Stimulated activated CD4-positive, alpha-beta T cell treated with anti-CD3 and anti-CD28 coated beads, TNF-alpha, amount 100 ng/mL, for 48 hours (primary cell): ENCODE measurements at regions not wholly inside any gene's neighbourhood (a gene's known extent, or its start where the extent isn't known, plus 50 kb on each side); places are given as distances from the start of the nearest gene placed in this dataset.
"Not testable (repeated sequence)": the region's sequence is repeated elsewhere in the genome, so short reads cannot be mapped to it uniquely, and the experiment has no call there.

Experiments used
- DNase-seq, 3 donors: peaks; one replicate each; pipeline ENCODE4 v3.0.0-alpha.2; 2020; ENCODE audit warnings: low read depth in 3 of 3

GRCh38 chr6:112511441-112511840 is 164.3 kb downstream of the RFPL4B start:
- DNase-seq, result no peak

- DNase-seq, result no peak
Measured at GRCh38 chr6:112513175-112513574, 166.0 kb downstream of the RFPL4B start.

- no peak for DNase-seq
Measured at GRCh38 chr6:112522587-112522986, 175.5 kb downstream of the RFPL4B start.

- no peak for DNase-seq
Measured at GRCh38 chr6:112524071-112524470, 176.9 kb downstream of the RFPL4B start.

- no peak for DNase-seq
Measured at GRCh38 chr6:112525749-112526148, 178.6 kb downstream of the RFPL4B start.

- no peak for DNase-seq
Measured at GRCh38 chr6:112526594-112526993, 179.5 kb downstream of the RFPL4B start.

- not testable (repeated sequence) for DNase-seq
Measured at GRCh38 chr6:112528306-112528705, 181.2 kb downstream of the RFPL4B start.

GRCh38 chr6:112535816-112536215 is 188.7 kb downstream of the RFPL4B start:
- DNase-seq, result no peak

GRCh38 chr6:112539355-112539754 is 192.2 kb downstream of the RFPL4B start:
- DNase-seq, result no peak

GRCh38 chr6:112541847-112542246 is 194.7 kb downstream of the RFPL4B start:
- not testable (repeated sequence) for DNase-seq

- not testable (repeated sequence) for DNase-seq
Measured at GRCh38 chr6:112547321-112548085, 200.4 kb downstream of the RFPL4B start.

GRCh38 chr6:112549749-112550148 is 202.6 kb downstream of the RFPL4B start:
- DNase-seq, result no peak

GRCh38 chr6:112557435-112557834 is 210.3 kb downstream of the RFPL4B start:
- no peak for DNase-seq

GRCh38 chr6:112557961-112558360 is 210.8 kb downstream of the RFPL4B start:
- no peak for DNase-seq

GRCh38 chr6:112560651-112561050 is 213.5 kb downstream of the RFPL4B start:
- DNase-seq, result no peak

GRCh38 chr6:112562301-112563231 is 215.4 kb downstream of the RFPL4B start:
- DNase-seq, result no peak

- DNase-seq, result no peak
Measured at GRCh38 chr6:112563368-112563767, 216.2 kb downstream of the RFPL4B start.

- DNase-seq, result no peak
Measured at GRCh38 chr6:112568066-112568465, 220.9 kb downstream of the RFPL4B start.

GRCh38 chr6:112571488-112572270 is 224.5 kb downstream of the RFPL4B start:
- no peak for DNase-seq

GRCh38 chr6:112574190-112574589 is 227.1 kb downstream of the RFPL4B start:
- no peak for DNase-seq

GRCh38 chr6:112575309-112575834 is 228.2 kb downstream of the RFPL4B start:
- no peak for DNase-seq

GRCh38 chr6:112576423-112576822 is 229.3 kb downstream of the RFPL4B start:
- no peak for DNase-seq
